GM12874 (cell line): ENCODE measurements at regions not wholly inside any gene's neighbourhood (a gene's known extent, or its start where the extent isn't known, plus 50 kb on each side); places are given as distances from the start of the nearest gene placed in this dataset.

Source experiments
- TF ChIP-seq, protein P1 (sequence below): IDR thresholded peaks from 2 replicates; pipeline ENCODE4 v1.5.1; 2011; ENCODE audit warnings: low read depth, mild to moderate bottlenecking, control low read depth, low read length, moderate library complexity; ENCODE audit not compliant: insufficient read depth

DNA sequence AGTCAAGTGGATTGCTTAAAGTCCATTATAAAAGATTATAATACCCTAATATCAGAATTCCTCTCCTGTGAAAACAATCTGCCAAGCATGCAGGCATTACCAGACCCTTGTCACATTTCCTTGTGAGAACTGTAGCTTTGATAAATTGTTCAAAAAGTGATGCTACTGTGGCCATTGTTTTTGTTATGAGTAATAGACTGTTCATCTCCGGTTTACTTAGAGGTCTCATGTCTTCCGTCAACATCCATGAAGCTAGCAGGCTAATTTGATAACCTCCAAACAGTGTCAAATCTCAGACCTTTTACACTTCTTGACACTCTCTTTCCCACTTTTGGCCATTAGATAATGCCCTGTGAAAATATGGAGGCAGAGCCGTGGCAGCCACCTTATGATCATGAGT lies 342.7 kb downstream of the CPS1 start:
- TF ChIP-seq, protein P1, sequence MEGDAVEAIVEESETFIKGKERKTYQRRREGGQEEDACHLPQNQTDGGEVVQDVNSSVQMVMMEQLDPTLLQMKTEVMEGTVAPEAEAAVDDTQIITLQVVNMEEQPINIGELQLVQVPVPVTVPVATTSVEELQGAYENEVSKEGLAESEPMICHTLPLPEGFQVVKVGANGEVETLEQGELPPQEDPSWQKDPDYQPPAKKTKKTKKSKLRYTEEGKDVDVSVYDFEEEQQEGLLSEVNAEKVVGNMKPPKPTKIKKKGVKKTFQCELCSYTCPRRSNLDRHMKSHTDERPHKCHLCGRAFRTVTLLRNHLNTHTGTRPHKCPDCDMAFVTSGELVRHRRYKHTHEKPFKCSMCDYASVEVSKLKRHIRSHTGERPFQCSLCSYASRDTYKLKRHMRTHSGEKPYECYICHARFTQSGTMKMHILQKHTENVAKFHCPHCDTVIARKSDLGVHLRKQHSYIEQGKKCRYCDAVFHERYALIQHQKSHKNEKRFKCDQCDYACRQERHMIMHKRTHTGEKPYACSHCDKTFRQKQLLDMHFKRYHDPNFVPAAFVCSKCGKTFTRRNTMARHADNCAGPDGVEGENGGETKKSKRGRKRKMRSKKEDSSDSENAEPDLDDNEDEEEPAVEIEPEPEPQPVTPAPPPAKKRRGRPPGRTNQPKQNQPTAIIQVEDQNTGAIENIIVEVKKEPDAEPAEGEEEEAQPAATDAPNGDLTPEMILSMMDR, result no peak

DNA sequence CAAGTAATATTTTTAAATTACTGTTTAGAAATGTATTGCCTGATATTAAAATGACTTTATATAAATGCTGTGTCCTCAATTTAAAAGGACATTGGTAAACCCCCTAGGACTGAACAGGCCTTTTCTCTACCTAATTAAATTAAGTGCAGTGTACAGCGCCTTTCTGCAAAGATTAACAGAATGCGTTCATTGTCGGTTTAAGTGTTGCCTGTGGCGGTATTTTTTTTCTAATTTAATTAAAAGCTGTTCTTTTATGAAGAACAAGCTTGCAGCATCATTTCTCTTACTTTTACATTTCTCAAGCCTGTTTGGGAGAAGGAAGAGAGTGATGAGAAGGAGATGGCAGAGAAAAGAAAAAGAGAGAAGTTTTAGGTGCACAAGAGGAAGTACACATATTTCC lies 344.9 kb downstream of the CPS1 start:
- TF ChIP-seq, protein P1, result no peak

DNA sequence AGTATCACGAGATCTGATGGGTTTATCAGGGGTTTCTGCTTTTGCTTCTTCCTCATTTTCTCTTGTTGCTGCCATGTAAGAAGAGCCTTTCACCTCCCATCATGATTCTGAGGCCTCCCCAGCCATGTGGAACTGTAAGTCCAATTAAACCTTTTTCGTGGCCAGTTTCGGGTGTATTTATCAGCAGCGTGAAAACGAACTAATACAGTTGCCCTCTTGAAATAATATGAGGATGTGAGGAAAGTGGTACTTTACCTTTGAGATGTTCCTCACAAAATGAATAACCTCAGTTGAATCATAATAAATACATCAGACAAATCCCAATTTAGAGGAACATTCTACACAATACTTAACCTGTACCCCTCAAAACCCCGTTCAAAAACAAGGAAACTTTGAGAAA lies 356.4 kb downstream of the CPS1 start:
- TF ChIP-seq, protein P1, result no peak

DNA sequence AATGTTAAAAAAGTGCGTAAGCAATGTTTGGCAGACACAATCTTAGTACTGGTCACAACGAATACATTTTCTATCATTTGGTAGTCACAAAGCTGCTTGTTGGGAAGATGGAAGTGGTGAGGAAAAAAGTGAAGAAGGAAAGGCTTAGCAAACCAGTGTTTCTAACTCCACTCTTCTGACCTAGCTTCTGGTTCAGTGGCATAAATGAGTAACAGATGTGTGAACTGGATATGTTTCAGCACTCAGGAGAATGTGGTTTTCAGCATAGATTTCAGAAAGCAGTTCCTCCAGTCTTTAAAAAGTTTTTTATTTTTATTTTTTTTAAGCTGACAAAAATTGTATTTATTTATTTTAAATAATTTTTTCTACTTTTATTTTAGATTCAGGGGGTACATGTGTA lies 357.1 kb downstream of the CPS1 start:
- TF ChIP-seq, protein P1, result no peak

DNA sequence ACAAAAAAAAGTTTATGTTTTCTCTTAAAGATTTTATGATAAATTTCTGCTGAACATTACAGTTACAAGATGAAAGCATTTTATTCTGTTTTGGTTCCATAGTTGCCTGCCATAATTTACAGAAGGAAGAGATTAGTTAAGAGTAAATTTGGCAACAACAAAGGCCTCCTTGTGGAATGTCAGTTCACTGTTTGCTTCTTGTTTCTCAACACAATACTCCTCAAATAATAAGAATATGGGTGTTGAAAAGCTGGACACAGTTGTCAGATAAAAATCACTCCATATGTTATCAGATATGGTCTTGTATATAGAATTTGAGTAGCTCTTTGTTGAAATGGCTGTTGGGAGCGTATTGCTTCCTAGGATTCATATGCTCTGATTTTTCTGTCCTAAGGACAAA lies 359.5 kb downstream of the CPS1 start:
- TF ChIP-seq, protein P1, result no peak

DNA sequence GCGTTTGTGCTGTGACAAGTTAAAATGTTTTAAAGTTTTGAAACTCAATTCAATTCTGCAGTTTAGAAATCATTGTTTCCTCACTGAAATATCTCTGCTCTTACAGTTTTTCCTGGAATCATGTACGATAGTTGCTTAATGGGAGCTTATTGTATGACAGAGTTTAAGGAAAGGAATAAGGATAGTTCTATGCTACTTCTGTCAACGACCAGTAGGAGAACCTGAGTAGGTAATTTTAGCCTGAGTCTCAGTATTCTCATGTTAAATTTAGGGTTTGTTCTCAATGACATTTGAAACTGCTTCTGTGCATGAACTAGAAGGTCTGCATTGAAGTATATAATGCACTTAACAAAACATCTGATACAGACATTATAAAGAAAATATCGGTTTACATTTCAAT lies 361.1 kb downstream of the CPS1 start:
- TF ChIP-seq, protein P1, result no peak

DNA sequence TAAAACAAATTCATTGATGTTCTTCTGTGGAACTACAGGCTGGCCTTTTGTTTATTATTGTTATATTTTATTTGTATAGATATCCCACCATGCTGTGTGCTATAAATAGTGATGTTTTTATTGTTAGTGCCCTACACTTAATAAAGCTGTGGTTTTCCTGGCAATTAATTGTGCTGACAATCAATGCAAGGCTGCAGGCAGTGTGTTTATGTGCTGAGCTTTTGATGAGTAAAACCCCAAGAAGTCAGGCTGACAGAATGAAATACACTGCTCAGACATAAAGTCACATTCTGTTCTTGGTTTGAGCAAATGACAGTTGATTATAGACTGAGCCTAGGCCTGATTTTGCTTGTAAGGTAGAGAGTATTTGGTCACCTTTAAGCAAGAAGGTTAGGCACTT lies 362.7 kb downstream of the CPS1 start:
- TF ChIP-seq, protein P1, result no peak

DNA sequence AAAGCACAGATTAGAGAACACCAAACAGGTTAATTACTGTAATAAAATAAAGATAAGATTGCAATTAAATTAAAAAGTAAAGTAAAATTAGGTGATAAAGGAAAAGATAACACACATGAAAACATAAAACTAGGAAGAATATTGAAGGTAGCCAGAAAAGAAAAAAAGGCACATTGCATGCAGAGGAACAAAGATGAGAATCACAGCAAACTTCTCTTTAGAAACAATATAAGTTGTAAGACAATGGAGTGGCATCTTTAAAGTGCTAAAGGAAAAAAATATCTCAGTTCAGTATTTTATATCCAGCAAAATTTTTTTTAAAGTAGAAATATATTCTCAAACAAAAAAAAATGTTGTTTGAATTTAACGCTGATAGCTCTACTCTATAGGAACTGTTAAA lies 366.0 kb downstream of the CPS1 start:
- TF ChIP-seq, protein P1, result no peak
